HEK293 (cell line): ENCODE measurements at regions not wholly inside any gene's neighbourhood (a gene's known extent, or its start where the extent isn't known, plus 50 kb on each side); places are given as distances from the start of the nearest gene placed in this dataset.

Experiments
- CTCF ChIA-PET: fragments of 350-600 bp; formaldehyde crosslinking; extraction: SDS; loops from one replicate; lab custom pipeline; 2021; ENCODE audit warnings: antibody characterized with exemption; lab: Yijun Ruan, JAX
- POLR2A ChIA-PET: fragments of 300-600 bp; formaldehyde crosslinking; extraction: SDS; loops from one replicate; lab custom pipeline; 2020; ENCODE audit warnings: antibody characterized with exemption, inconsistent platforms; lab: Yijun Ruan, JAX
- H3K27ac ChIP-seq: fragments of 200-500 bp; sonication (Bioruptor generic); 2 replicates; pipeline ENCODE4 v1.5.1; 2014; ENCODE audit warnings: low read depth, low read length, control low read depth, inconsistent platforms; ENCODE audit errors: extremely low read depth
- H3K36me3 ChIP-seq, 2 experiments: fragments of 200-500 bp in 1 of 2; sonication (Bioruptor generic) in 1 of 2; 1 replicate in 1 of 2; 2 replicates in 1 of 2; pipeline ENCODE4 v1.5.1; 2014 to 2017; ENCODE audit warnings: inconsistent platforms in 2 of 2, low read length in 2 of 2; ENCODE audit not compliant: control insufficient read depth in 2 of 2, insufficient read depth in 1 of 2
- H3K4me1 ChIP-seq: fragments of 200-500 bp; sonication (Bioruptor generic); 2 replicates; pipeline ENCODE4 v1.5.1; 2014; ENCODE audit warnings: mild to moderate bottlenecking, low read length, inconsistent platforms; ENCODE audit not compliant: control insufficient read depth, insufficient read depth
- H3K4me3 ChIP-seq: 2 replicates; pipeline ENCODE4 v1.5.1; 2011; ENCODE audit warnings: low read depth, mild to moderate bottlenecking, control low read depth, low read length, moderate library complexity
- H3K9me3 ChIP-seq: fragments of 200-500 bp; sonication (Bioruptor generic); 2 replicates; pipeline ENCODE4 v1.5.1; 2014; ENCODE audit warnings: low read depth, low read length, inconsistent platforms; ENCODE audit not compliant: control insufficient read depth, insufficient read depth
- ELK4 ChIP-seq: IDR thresholded peaks from 2 replicates; pipeline ENCODE4 v1.6.1; 2011; ENCODE audit warnings: mild to moderate bottlenecking, low read depth, low read length, borderline replicate concordance
- GLI2 ChIP-seq: fragments of 450-650 bp; formaldehyde crosslinking; IDR thresholded peaks from 2 replicates; pipeline ENCODE4; 2017; ENCODE audit warnings: missing biosample characterization, missing genetic modification characterization, low read depth, borderline replicate concordance
- HOXD13 ChIP-seq: sonication (generic); formaldehyde crosslinking; IDR thresholded peaks from 2 replicates; pipeline ENCODE4 v1.8.0; 2022; ENCODE audit warnings: missing genetic modification reagents, borderline replicate concordance
- MEIS1 ChIP-seq: sonication (generic); formaldehyde crosslinking; IDR thresholded peaks from 2 replicates; pipeline ENCODE4 v1.8.1; 2022; ENCODE audit warnings: missing genetic modification reagents, mild to moderate bottlenecking, borderline replicate concordance
- SCRT2 ChIP-seq: fragments of 450-650 bp; formaldehyde crosslinking; IDR thresholded peaks from 2 replicates; pipeline ENCODE4 v1.5.1; 2016; ENCODE audit warnings: missing biosample characterization, missing genetic modification characterization
- TRIM28 ChIP-seq: IDR thresholded peaks from 2 replicates; pipeline ENCODE4 v1.6.1; 2011; ENCODE audit warnings: low read length, control low read depth, borderline replicate concordance
- ZFP3 ChIP-seq: fragments of 450-650 bp; formaldehyde crosslinking; IDR thresholded peaks from 2 replicates; pipeline ENCODE4 v1.5.1; 2016; ENCODE audit warnings: low read depth, missing biosample characterization, missing genetic modification characterization
- ZIC2 ChIP-seq: fragments of 450-650 bp; formaldehyde crosslinking; IDR thresholded peaks from 2 replicates; pipeline ENCODE4 v1.5.1; 2016; ENCODE audit warnings: missing biosample characterization, missing genetic modification characterization
- ZNF223 ChIP-seq: fragments of 450-650 bp; formaldehyde crosslinking; IDR thresholded peaks from 2 replicates; pipeline ENCODE4 v1.5.1; 2016; ENCODE audit warnings: missing biosample characterization, missing genetic modification characterization
- ZNF362 ChIP-seq: fragments of 450-650 bp; formaldehyde crosslinking; IDR thresholded peaks from 2 replicates; pipeline ENCODE4 v1.5.1; 2016; ENCODE audit warnings: missing biosample characterization, missing genetic modification characterization
- ZNF394 ChIP-seq: fragments of 450-650 bp; formaldehyde crosslinking; IDR thresholded peaks from 2 replicates; pipeline ENCODE4 v1.5.1; 2016; ENCODE audit warnings: missing biosample characterization, missing genetic modification characterization, mild to moderate bottlenecking, moderate library complexity, borderline replicate concordance
- ZNF585B ChIP-seq: fragments of 450-650 bp; formaldehyde crosslinking; IDR thresholded peaks from 2 replicates; pipeline ENCODE4 v1.5.1; 2016; ENCODE audit warnings: missing biosample characterization, missing genetic modification characterization
- ZNF600 ChIP-seq: fragments of 450-650 bp; formaldehyde crosslinking; IDR thresholded peaks from 2 replicates; pipeline ENCODE4 v1.5.1; 2016; ENCODE audit warnings: missing biosample characterization, missing genetic modification characterization
- ZNF660 ChIP-seq: fragments of 450-650 bp; IDR thresholded peaks from 2 replicates; pipeline ENCODE4 v1.5.1; 2018; ENCODE audit warnings: missing biosample characterization, mild to moderate bottlenecking, missing genetic modification characterization
- ZNF76 ChIP-seq: fragments of 450-650 bp; formaldehyde crosslinking; IDR thresholded peaks from 2 replicates; pipeline ENCODE4; 2016; ENCODE audit warnings: low read depth, missing biosample characterization, missing genetic modification characterization, borderline replicate concordance
- ZNF776 ChIP-seq: fragments of 450-650 bp; formaldehyde crosslinking; IDR thresholded peaks from 2 replicates; pipeline ENCODE4 v1.5.0; 2017; ENCODE audit warnings: missing biosample characterization, missing genetic modification characterization, borderline replicate concordance
- ZNF785 ChIP-seq: fragments of 450-650 bp; formaldehyde crosslinking; IDR thresholded peaks from 2 replicates; pipeline ENCODE4 v1.5.1; 2016; ENCODE audit warnings: missing biosample characterization, missing genetic modification characterization
- ZNF791 ChIP-seq: fragments of 450-650 bp; formaldehyde crosslinking; IDR thresholded peaks from 2 replicates; pipeline ENCODE4 v1.5.1; 2016; ENCODE audit warnings: missing biosample characterization, missing genetic modification characterization
- TF ChIP-seq, protein P1 (sequence below): fragments of 450-650 bp; formaldehyde crosslinking; IDR thresholded peaks from 2 replicates; pipeline ENCODE4 v1.5.1; 2016; ENCODE audit warnings: missing biosample characterization, missing genetic modification characterization
- TF ChIP-seq, protein P2 (sequence below): fragments of 450-650 bp; formaldehyde crosslinking; conservative IDR thresholded peaks from 2 replicates; pipeline ENCODE4 v1.5.1; 2016; ENCODE audit warnings: low read depth, missing biosample characterization, missing genetic modification characterization

DNA sequence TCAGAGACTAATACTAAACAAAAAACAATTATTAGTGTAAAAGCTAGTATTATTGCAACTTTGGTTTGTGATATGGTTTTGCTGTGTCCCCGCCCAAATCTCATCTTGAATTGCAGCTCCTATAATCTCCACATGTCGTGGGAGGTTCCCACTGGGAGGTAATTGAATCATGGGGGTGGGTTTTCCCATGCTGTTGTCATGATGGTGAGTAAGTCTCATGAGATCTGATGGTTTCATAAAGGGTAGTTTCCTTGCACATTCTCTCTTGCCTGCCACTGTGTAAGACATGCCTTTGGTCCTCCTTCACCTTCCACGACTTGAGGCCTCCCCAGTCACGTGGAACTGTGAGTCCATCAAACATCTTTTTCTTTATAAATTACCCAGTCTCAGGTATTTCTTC is 325.9 kb upstream of the DAB2 start (continued):
- no peak for TF ChIP-seq ZNF585B
- no peak for TF ChIP-seq ZIC2 (tag by site-specific recombination)

DNA sequence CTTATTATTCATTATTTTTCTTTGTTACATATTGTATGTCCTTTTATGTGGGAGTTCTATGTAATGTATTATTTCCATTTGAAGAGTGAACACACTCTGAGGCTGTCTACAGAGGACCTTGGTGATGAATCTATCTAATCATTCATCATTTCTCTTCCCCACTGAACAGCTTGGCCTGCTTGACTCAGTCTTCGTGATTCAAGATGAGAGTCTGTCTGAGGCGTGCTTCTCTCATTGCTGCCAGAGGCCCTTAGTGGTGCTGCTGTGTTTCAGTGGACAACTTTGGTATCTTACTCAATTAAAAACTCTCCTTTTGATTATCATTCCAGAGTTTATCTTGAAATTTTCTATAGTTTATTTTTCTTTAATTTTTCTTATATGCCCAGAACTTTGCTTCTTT is 318.1 kb upstream of the DAB2 start:
- H3K9me3 ChIP-seq: no peaks in the 10 kb centered on the region
- TF ChIP-seq TRIM28 (no peak), SCRT2 (tag by site-specific recombination) (no peak), ZNF660 (tag by site-specific recombination) (no peak), GLI2 (tag by site-specific recombination) (no peak), ZNF776 (no peak), ELK4 (no peak), ZNF394 (no peak), ZNF362 (tag by site-specific recombination) (no peak), HOXD13 (CRISPR knock-in tag) (no peak), ZNF600 (tag by site-specific recombination) (no peak), ZFP3 (tag by site-specific recombination) (no peak), ZNF76 (tag by site-specific recombination) (no peak), ZNF791 (tag by site-specific recombination) (no peak), ZNF785 (tag by site-specific recombination) (no peak), MEIS1 (CRISPR knock-in tag) (no peak), ZNF223 (no peak)
- TF ChIP-seq, protein P1, sequence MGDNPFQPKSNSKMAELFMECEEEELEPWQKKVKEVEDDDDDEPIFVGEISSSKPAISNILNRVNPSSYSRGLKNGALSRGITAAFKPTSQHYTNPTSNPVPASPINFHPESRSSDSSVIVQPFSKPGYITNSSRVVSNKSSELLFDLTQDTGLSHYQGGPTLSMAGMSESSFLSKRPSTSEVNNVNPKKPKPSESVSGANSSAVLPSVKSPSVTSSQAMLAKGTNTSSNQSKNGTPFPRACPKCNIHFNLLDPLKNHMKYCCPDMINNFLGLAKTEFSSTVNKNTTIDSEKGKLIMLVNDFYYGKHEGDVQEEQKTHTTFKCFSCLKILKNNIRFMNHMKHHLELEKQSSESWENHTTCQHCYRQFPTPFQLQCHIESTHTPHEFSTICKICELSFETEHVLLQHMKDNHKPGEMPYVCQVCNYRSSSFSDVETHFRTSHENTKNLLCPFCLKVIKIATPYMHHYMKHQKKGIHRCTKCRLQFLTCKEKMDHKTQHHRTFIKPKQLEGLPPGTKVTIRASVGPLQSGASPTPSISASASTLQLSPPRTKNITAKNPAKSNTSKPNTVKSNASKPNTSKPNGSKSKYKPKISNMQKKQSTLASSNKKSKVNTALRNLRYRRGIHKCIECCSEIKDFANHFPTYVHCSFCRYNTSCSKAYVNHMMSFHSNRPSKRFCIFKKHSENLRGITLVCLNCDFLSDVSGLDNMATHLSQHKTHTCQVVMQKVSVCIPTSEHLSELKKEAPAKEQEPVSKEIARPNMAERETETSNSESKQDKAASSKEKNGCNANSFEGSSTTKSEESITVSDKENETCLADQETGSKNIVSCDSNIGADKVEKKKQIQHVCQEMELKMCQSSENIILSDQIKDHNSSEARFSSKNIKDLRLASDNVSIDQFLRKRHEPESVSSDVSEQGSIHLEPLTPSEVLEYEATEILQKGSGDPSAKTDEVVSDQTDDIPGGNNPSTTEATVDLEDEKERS (tag by site-specific recombination): no peak
- TF ChIP-seq, protein P2, sequence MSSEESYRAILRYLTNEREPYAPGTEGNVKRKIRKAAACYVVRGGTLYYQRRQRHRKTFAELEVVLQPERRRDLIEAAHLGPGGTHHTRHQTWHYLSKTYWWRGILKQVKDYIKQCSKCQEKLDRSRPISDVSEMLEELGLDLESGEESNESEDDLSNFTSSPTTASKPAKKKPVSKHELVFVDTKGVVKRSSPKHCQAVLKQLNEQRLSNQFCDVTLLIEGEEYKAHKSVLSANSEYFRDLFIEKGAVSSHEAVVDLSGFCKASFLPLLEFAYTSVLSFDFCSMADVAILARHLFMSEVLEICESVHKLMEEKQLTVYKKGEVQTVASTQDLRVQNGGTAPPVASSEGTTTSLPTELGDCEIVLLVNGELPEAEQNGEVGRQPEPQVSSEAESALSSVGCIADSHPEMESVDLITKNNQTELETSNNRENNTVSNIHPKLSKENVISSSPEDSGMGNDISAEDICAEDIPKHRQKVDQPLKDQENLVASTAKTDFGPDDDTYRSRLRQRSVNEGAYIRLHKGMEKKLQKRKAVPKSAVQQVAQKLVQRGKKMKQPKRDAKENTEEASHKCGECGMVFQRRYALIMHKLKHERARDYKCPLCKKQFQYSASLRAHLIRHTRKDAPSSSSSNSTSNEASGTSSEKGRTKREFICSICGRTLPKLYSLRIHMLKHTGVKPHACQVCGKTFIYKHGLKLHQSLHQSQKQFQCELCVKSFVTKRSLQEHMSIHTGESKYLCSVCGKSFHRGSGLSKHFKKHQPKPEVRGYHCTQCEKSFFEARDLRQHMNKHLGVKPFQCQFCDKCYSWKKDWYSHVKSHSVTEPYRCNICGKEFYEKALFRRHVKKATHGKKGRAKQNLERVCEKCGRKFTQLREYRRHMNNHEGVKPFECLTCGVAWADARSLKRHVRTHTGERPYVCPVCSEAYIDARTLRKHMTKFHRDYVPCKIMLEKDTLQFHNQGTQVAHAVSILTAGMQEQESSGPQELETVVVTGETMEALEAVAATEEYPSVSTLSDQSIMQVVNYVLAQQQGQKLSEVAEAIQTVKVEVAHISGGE (tag by site-specific recombination): no peak
- CTCF ChIA-PET: no interaction called here
- H3K27ac ChIP-seq: no peak overlapping the region
- H3K4me1 ChIP-seq: no peaks in the 10 kb centered on the region
- POLR2A ChIA-PET: no interaction called here
- no peaks in the 10 kb centered on the region for H3K36me3 ChIP-seq
- H3K4me3 ChIP-seq: no peak overlapping the region
